CD14-positive monocyte (primary cell): ENCODE measurements at regions not wholly inside any gene's neighbourhood (a gene's known extent, or its start where the extent isn't known, plus 50 kb on each side); places are given as distances from the start of the nearest gene placed in this dataset.
A peak's percentile ranks its signal among the peaks of the same experiment; 100 is the strongest.

Source experiments
- DNase-seq, 3 donors: peaks; one replicate each; pipeline ENCODE4 v3.0.0-alpha.2; 2011 to 2022
- H2AFZ ChIP-seq: 2 replicates; pipeline ENCODE4 v1.6.0; 2012; ENCODE audit warnings: mild to moderate bottlenecking, low read depth, low read length, inconsistent platforms; ENCODE audit not compliant: insufficient read depth, poor library complexity, severe bottlenecking
- H3K27ac ChIP-seq, 2 donors: 1 replicate in 1 of 2; 2 replicates in 1 of 2; pipeline ENCODE4 v1.5.1; 2012 to 2013; ENCODE audit warnings: low read length in 2 of 2, control low read depth in 1 of 2, inconsistent platforms in 1 of 2, low read depth in 1 of 2, mild to moderate bottlenecking in 1 of 2
- H3K27me3 ChIP-seq, 2 donors: one replicate each; pipeline versions ENCODE4 v1.6.0 to v1.6.1; 2011 to 2013; ENCODE audit warnings: low read length in 2 of 2; ENCODE audit not compliant: control insufficient read depth in 2 of 2, insufficient read depth in 2 of 2
- H3K36me3 ChIP-seq, 2 donors: replicated peaks in 1 of 2; 1 replicate in 1 of 2; 2 replicates in 1 of 2; pipeline versions ENCODE4 v1.5.1 to v1.6.1; 2012 to 2013; ENCODE audit warnings: low read length in 2 of 2, control low read depth in 1 of 2, inconsistent platforms in 1 of 2, mild to moderate bottlenecking in 1 of 2; ENCODE audit not compliant: insufficient read depth in 2 of 2, control insufficient read depth in 1 of 2
- H3K4me1 ChIP-seq, 2 donors: 1 replicate in 1 of 2; 2 replicates in 1 of 2; pipeline versions ENCODE4 v1.5.1 to v1.6.1; 2012 to 2013; ENCODE audit warnings: low read length in 2 of 2, control low read depth in 1 of 2, inconsistent platforms in 1 of 2, mild to moderate bottlenecking in 1 of 2, moderate library complexity in 1 of 2; ENCODE audit not compliant: insufficient read depth in 2 of 2, control insufficient read depth in 1 of 2
- H3K4me2 ChIP-seq: replicated peaks from 2 replicates; pipeline ENCODE3; 2012; ENCODE audit warnings: low read length, moderate library complexity, mild to moderate bottlenecking; ENCODE audit not compliant: poor library complexity, severe bottlenecking; ENCODE audit errors: extremely low read depth
- H3K4me3 ChIP-seq, 3 experiments: fragments of 200-600 bp in 1 of 3; sonication (generic) in 1 of 3; replicated peaks in 1 of 3; 1 replicate in 2 of 3; 2 replicates in 1 of 3; pipeline ENCODE4 v1.5.1; 2011 to 2013; ENCODE audit warnings: low read length in 3 of 3, mild to moderate bottlenecking in 3 of 3, control low read depth in 2 of 3, low read depth in 2 of 3, inconsistent platforms in 1 of 3, moderate library complexity in 1 of 3
- H3K79me2 ChIP-seq: 2 replicates; pipeline ENCODE4 v1.6.0; 2012; ENCODE audit warnings: mild to moderate bottlenecking, control low read depth, inconsistent platforms, low read length, moderate library complexity; ENCODE audit not compliant: insufficient read depth
- H3K9ac ChIP-seq: 2 replicates; pipeline ENCODE4 v1.6.0; 2017; ENCODE audit warnings: low read length, mild to moderate bottlenecking; ENCODE audit not compliant: insufficient read depth, poor library complexity, severe bottlenecking
- H3K9me3 ChIP-seq, 2 donors: replicated peaks in 1 of 2; 1 replicate in 1 of 2; 2 replicates in 1 of 2; pipeline versions ENCODE4 v1.5.1 to v1.6.1; 2012 to 2013; ENCODE audit warnings: low read length in 2 of 2, control low read depth in 1 of 2; ENCODE audit not compliant: control insufficient read depth in 1 of 2, insufficient read depth in 1 of 2
- H4K20me1 ChIP-seq: 2 replicates; pipeline ENCODE4 v1.6.0; 2012; ENCODE audit warnings: mild to moderate bottlenecking, low read length, control low read depth, moderate library complexity; ENCODE audit not compliant: insufficient read depth
- H3K27ac Mint-ChIP-seq, 7 donors: one replicate each; pipeline ENCODE4 v1.8.0; 2020; ENCODE audit warnings: mild to moderate bottlenecking in 7 of 7, mixed read lengths in 7 of 7, moderate library complexity in 6 of 7, inconsistent platforms in 2 of 7
- H3K27me3 Mint-ChIP-seq, 3 donors: one replicate each; pipeline ENCODE4 v1.8.0; 2021 to 2022; ENCODE audit warnings: low read depth in 3 of 3, mild to moderate bottlenecking in 3 of 3, mixed read lengths in 3 of 3, moderate library complexity in 3 of 3, inconsistent platforms in 1 of 3
- H3K36me3 Mint-ChIP-seq, 2 donors: one replicate each; pipeline ENCODE4 v1.8.0; 2020; ENCODE audit warnings: mixed read lengths in 2 of 2, inconsistent platforms in 1 of 2, mild to moderate bottlenecking in 1 of 2
- H3K4me1 Mint-ChIP-seq: one replicate; pipeline ENCODE4 v1.8.0; 2020; ENCODE audit warnings: mild to moderate bottlenecking, mixed read lengths
- H3K4me3 Mint-ChIP-seq, 2 donors: one replicate each; pipeline ENCODE4 v1.8.0; 2020; ENCODE audit warnings: mild to moderate bottlenecking in 2 of 2, mixed read lengths in 2 of 2, moderate library complexity in 1 of 2
- H3K9me3 Mint-ChIP-seq, 7 donors: one replicate each; pipeline ENCODE4 v1.8.0; 2020 to 2022; ENCODE audit warnings: mixed read lengths in 7 of 7, mild to moderate bottlenecking in 6 of 7, moderate library complexity in 6 of 7, inconsistent platforms in 2 of 7
- WGBS: methylation state at CpG from one replicate; pipeline ENCODE4 v1.1.5; 2013; ENCODE audit warnings: missing lambda C conversion rate; ENCODE audit not compliant: insufficient coverage; 5-methylcytosine and 5-hydroxymethylcytosine counted together
- intact Hi-C, 2 donors: fragments of 100-400 bp; cut with micrococcal nuclease; formaldehyde crosslinking; loops; one replicate each; pipeline versions ENCODE4 v1.15.0 to v1.15.1; 2023
- TF ChIP-seq, protein P1 (sequence below): fragments of 200-600 bp; IDR thresholded peaks from one replicate; pipeline ENCODE4 v1.8.0; 2022; ENCODE audit warnings: antibody characterized with exemption, mild to moderate bottlenecking

DNA sequence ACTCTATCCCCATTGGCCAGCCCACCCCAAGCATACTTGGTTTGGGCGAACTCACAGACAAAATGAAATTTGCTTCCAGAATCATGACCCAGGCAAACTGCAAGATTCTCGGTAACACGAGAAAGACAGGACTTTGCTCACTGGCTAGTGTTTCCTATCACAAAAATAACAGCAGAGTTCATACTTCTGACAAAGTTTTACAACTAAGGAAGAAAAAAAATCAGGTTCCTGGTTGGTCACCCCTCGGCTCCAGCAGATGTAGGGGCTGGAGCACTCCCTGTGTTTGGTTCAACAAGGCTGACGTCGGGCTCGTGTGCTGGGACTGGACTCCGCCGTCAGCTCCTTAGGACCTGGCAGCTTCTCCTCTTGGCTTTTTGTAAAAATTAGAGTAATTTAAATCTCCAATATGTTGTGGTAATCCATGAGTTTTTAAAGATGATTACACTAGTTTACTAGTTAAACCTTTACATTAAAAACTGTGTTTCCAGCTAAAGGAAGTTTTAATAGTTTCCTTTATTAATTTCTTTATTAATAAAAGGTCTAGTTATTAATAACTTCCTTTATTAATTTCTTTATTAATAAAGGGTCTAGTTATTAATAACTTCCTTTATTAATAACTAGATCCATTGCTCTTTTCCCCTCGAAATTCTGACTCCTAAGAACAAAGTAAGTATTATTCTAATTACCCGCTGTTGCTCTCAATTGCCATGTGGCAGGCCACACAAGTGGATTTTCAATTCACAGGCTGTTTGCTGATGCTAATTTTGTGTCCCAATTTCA is 115.6 kb upstream of the RNF32 start:
- Mint-ChIP-seq H3K4me3 (no peak overlapping the region), H3K9me3 (peaks cover 0 to 2% (median 0%) of the 10 kb centered on the region in 7 donors), H3K36me3 (no peaks in the 10 kb centered on the region), H3K27me3 (peaks cover 0 to 14% (median 11%) of the 10 kb centered on the region in 3 donors), H3K4me1 (no peaks in the 10 kb centered on the region), H3K27ac (no peak overlapping the region)
- H3K4me2 ChIP-seq, result no peak overlapping the region
- H4K20me1 ChIP-seq, result no peaks in the 10 kb centered on the region
- no peak overlapping the region for H2AFZ ChIP-seq
- no peaks in the 10 kb centered on the region for H3K79me2 ChIP-seq
- H3K27me3 ChIP-seq, result peaks cover 0 to 2% of the 10 kb centered on the region in 2 donors
- H3K9me3 ChIP-seq, result no peaks in the 10 kb centered on the region
- DNase-seq, result no peak
- 75% methylated on average over 4 of the region's 11 CpGs for WGBS
- intact Hi-C loops, result no loop called here
- no peak overlapping the region for H3K9ac ChIP-seq
- no peaks in the 10 kb centered on the region for H3K4me1 ChIP-seq
- H3K4me3 ChIP-seq, result no peak overlapping the region
- TF ChIP-seq, protein P1, sequence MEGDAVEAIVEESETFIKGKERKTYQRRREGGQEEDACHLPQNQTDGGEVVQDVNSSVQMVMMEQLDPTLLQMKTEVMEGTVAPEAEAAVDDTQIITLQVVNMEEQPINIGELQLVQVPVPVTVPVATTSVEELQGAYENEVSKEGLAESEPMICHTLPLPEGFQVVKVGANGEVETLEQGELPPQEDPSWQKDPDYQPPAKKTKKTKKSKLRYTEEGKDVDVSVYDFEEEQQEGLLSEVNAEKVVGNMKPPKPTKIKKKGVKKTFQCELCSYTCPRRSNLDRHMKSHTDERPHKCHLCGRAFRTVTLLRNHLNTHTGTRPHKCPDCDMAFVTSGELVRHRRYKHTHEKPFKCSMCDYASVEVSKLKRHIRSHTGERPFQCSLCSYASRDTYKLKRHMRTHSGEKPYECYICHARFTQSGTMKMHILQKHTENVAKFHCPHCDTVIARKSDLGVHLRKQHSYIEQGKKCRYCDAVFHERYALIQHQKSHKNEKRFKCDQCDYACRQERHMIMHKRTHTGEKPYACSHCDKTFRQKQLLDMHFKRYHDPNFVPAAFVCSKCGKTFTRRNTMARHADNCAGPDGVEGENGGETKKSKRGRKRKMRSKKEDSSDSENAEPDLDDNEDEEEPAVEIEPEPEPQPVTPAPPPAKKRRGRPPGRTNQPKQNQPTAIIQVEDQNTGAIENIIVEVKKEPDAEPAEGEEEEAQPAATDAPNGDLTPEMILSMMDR, result no peak
- no peak overlapping the region for H3K27ac ChIP-seq
- H3K36me3 ChIP-seq, result no peaks in the 10 kb centered on the region

DNA sequence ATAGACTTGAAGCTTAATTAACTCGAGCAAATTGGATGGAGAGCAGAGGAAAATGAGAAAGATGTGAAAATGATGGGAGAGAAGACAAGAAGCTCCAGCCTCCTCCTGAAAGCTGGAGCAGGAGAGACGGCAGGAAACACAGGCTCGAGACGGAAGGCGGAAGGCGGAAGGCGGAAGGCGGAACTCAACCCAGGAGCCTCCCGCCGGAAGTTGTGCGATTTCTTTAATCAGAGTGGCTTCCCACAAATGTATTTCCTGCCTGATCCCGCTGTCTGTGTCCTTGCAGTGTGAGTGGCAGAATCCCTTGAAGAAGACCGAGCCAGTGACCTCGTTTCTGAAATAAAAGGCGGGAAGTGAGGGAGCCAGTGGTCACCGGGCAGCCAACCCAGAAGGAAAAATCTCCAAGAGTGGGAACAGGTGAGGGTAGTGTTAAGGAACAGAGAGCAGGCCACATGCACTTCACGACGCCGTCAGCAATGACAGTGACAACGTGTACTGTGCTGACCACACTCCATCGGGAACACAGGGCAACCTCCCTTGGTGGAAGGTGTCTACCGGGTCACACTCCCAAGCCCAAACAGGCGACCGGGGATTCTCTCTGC is 117.0 kb upstream of the RNF32 start:
- Histone ChIP-seq H3K4me2 (no peak overlapping the region), H2AFZ (no peak overlapping the region), H3K27ac (no peak overlapping the region), H3K9me3 (no peaks in the 10 kb centered on the region), H3K9ac (no peak overlapping the region), H3K79me2 (no peaks in the 10 kb centered on the region), H4K20me1 (no peaks in the 10 kb centered on the region), H3K27me3 (peaks cover 0 to 2% of the 10 kb centered on the region in 2 donors), H3K4me1 (no peaks in the 10 kb centered on the region), H3K4me3 (no peak overlapping the region), H3K36me3 (no peaks in the 10 kb centered on the region)
- Mint-ChIP-seq H3K4me3 (no peak overlapping the region), H3K27me3 (peaks cover 2 to 12% (median 11%) of the 10 kb centered on the region in 3 donors), H3K9me3 (peaks cover 0 to 3% (median 0%) of the 10 kb centered on the region in 7 donors), H3K4me1 (no peaks in the 10 kb centered on the region), H3K27ac (peak overlapping the region in 1 of 7 donors; percentile 46), H3K36me3 (no peaks in the 10 kb centered on the region)
- intact Hi-C loops, result no loop called here
- TF ChIP-seq, protein P1, result no peak
- DNase-seq, result no peak
- WGBS, result 91% methylated on average over 20 of the region's 24 CpGs
